ENCODE measurements at regions not wholly inside any gene's neighbourhood (a gene's known extent, or its start where the extent isn't known, plus 50 kb on each side); places are given as distances from the start of the nearest gene placed in this dataset.

- no peak for DNase-seq
These were observed 246.3 kb downstream of the RBFOX3 start for GRCh38 chr17:79364315-79365094.

GRCh38 chr17:79363552-79364275, 247.1 kb downstream of the RBFOX3 start:
- no peak for DNase-seq

- DNase-seq: no peak
These were observed 248.0 kb downstream of the RBFOX3 start for GRCh38 chr17:79362772-79363305.

- DNase-seq: no peak
These were observed 248.7 kb downstream of the RBFOX3 start for GRCh38 chr17:79361873-79362771.

GRCh38 chr17:79361221-79361734, 249.6 kb downstream of the RBFOX3 start:
- no peak for DNase-seq

- DNase-seq: no peak
These were observed 250.7 kb downstream of the RBFOX3 start for GRCh38 chr17:79360196-79360595.

GRCh38 chr17:79356839-79357447, 253.9 kb downstream of the RBFOX3 start:
- no peak for DNase-seq

- DNase-seq: no peak
These were observed 255.7 kb downstream of the RBFOX3 start for GRCh38 chr17:79355165-79355564.

- no peak for DNase-seq
These were observed 256.6 kb downstream of the RBFOX3 start for GRCh38 chr17:79354173-79354820.

- no peak for DNase-seq
These were observed 257.3 kb downstream of the RBFOX3 start for GRCh38 chr17:79353548-79353947.

- no peak for DNase-seq
These were observed 257.8 kb downstream of the RBFOX3 start for GRCh38 chr17:79353016-79353415.

GRCh38 chr17:79350533-79350932, 260.3 kb downstream of the RBFOX3 start:
- no peak for DNase-seq

- no peak for DNase-seq
These were observed 261.1 kb downstream of the RBFOX3 start for GRCh38 chr17:79349506-79350400.

- DNase-seq: no peak
These were observed 267.8 kb downstream of the ENGASE start for GRCh38 chr17:79342376-79342775.

GRCh38 chr17:79341816-79342215, 267.2 kb downstream of the ENGASE start:
- DNase-seq: no peak

- DNase-seq: no peak
These were observed 266.7 kb downstream of the ENGASE start for GRCh38 chr17:79341222-79341780.

- DNase-seq: no peak
These were observed 266.0 kb downstream of the ENGASE start for GRCh38 chr17:79340333-79341221.

- DNase-seq: no peak
These were observed 264.7 kb downstream of the ENGASE start for GRCh38 chr17:79339321-79339720.

- DNase-seq: no peak
These were observed 264.0 kb downstream of the ENGASE start for GRCh38 chr17:79338604-79339003.
